ENCODE measurements at regions not wholly inside any gene's neighbourhood (a gene's known extent, or its start where the extent isn't known, plus 50 kb on each side); places are given as distances from the start of the nearest gene placed in this dataset.

DNA sequence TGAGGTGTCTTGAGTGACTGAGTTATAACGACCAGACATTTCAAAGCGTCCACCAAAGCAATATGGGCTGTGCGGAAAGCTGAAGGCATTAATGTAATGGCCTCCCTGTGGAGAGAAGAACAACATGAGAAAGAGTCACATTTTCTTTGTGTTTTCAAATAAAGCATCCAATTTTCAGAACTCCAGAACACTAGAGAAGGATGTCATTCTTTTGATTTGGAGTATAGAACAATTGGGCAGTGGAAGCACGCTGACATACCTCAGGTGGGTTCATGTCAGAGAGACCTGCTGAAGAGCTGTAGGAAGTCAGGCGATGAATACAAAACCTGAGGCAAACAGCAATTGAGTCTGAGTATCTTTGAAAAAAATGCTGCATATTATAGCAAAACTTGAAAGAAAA, 556.5 kb downstream of the GABRG2 start:
- no peak for TF ChIP-seq POLR2AphosphoS5 (IDR thresholded peaks at IDR 0.05)
- TF ChIP-seq, protein P1, sequence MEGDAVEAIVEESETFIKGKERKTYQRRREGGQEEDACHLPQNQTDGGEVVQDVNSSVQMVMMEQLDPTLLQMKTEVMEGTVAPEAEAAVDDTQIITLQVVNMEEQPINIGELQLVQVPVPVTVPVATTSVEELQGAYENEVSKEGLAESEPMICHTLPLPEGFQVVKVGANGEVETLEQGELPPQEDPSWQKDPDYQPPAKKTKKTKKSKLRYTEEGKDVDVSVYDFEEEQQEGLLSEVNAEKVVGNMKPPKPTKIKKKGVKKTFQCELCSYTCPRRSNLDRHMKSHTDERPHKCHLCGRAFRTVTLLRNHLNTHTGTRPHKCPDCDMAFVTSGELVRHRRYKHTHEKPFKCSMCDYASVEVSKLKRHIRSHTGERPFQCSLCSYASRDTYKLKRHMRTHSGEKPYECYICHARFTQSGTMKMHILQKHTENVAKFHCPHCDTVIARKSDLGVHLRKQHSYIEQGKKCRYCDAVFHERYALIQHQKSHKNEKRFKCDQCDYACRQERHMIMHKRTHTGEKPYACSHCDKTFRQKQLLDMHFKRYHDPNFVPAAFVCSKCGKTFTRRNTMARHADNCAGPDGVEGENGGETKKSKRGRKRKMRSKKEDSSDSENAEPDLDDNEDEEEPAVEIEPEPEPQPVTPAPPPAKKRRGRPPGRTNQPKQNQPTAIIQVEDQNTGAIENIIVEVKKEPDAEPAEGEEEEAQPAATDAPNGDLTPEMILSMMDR (IDR thresholded peaks at IDR 0.05): no peak
- TF ChIP-seq POLR2A (IDR thresholded peaks at IDR 0.05): no peak

Data from breast epithelium (tissue), 3 donors.